ENCODE measurements at regions not wholly inside any gene's neighbourhood (a gene's known extent, or its start where the extent isn't known, plus 50 kb on each side); places are given as distances from the start of the nearest gene placed in this dataset.

- DNase-seq (ENCODE audit: low read depth in 1 of 2, low spot score in 2 of 2) (no peak), FAIRE-seq (no peak)
- H3K9me3 ChIP-seq (ENCODE audit: insufficient read depth in 2 of 2, low read depth in 1 of 2, low read length in 1 of 2) = no peaks in the 10 kb centered on the region
- no peak overlapping the region for H3K4me2 ChIP-seq (ENCODE audit: insufficient read depth in 1 of 2, low read depth in 2 of 2, low read length in 2 of 2)
- no peak overlapping the region for H3K14ac ChIP-seq (ENCODE audit: insufficient read length)
- ChIA-PET CTCF (ENCODE audit: partially characterized antibody) (no interaction called here), POLR2A (ENCODE audit: partially characterized antibody) (no interaction called here)
- no peaks in the 10 kb centered on the region for H3K23me2 ChIP-seq (ENCODE audit: low read depth, low read length)
- no peak for TF ChIP-seq TCF12 (IDR thresholded peaks at IDR 0.05; ENCODE audit: low read depth, low read length)
- TF ChIP-seq CBX5 (IDR thresholded peaks at IDR 0.05; ENCODE audit: low read depth, low read length) = no peak
- H3K23ac ChIP-seq (ENCODE audit: insufficient read length) = no peak overlapping the region
- H3K18ac ChIP-seq (ENCODE audit: extremely low read depth, low read length) = no peak overlapping the region
- no peak overlapping the region for H2BK5ac ChIP-seq (ENCODE audit: low read depth, low read length)
- H2AFZ ChIP-seq (ENCODE audit: low read length) = no peak overlapping the region
- H2BK20ac ChIP-seq (ENCODE audit: low read length) = no peak overlapping the region
- H3K36me3 ChIP-seq (ENCODE audit: control insufficient read depth in 2 of 4, insufficient read depth in 4 of 4, low read length in 3 of 4) = no peaks in the 10 kb centered on the region
- no peak overlapping the region for H2BK120ac ChIP-seq (replicated peaks; ENCODE audit: low read depth, low read length)
- no peak overlapping the region for H4K5ac ChIP-seq (ENCODE audit: insufficient read length, low read depth, low read length)
- H3K4me1 ChIP-seq (replicated peaks in 1 of 4; ENCODE audit: control insufficient read depth in 3 of 4, insufficient read depth in 4 of 4, low read length in 3 of 4) = peaks cover 5 to 14% (median 7%) of the 10 kb centered on the region in 4 experiments
- peak overlapping the region; percentile 23 for H3K4ac ChIP-seq (replicated peaks; ENCODE audit: insufficient read length, low read depth, low read length)
- H3K9ac ChIP-seq (replicated peaks in 1 of 4; ENCODE audit: extremely low read depth in 1 of 4, low read depth in 3 of 4, low read length in 3 of 4) = no peak overlapping the region
- H4K91ac ChIP-seq (replicated peaks; ENCODE audit: insufficient read length, low read length) = no peak overlapping the region
- H2BK12ac ChIP-seq (ENCODE audit: low read depth, low read length) = no peak overlapping the region
- no peak overlapping the region for H3K4me3 ChIP-seq (ENCODE audit: extremely low read depth in 1 of 4, insufficient read depth in 2 of 4, low read depth in 3 of 4, low read length in 4 of 4)
- no peaks in the 10 kb centered on the region for H3K79me2 ChIP-seq (ENCODE audit: control insufficient read depth in 1 of 2, insufficient read depth in 2 of 2, low read length in 2 of 2)
- H3K79me1 ChIP-seq (ENCODE audit: low read depth, low read length) = no peaks in the 10 kb centered on the region
- H3K27me3 ChIP-seq (replicated peaks in 1 of 4; ENCODE audit: control insufficient read depth in 3 of 4, extremely low read depth in 1 of 4, insufficient read depth in 3 of 4, low read length in 3 of 4) = no peaks in the 10 kb centered on the region; a peak in 1 of 7 replicates
- no peaks in the 10 kb centered on the region for H4K20me1 ChIP-seq (replicated peaks in 1 of 2; ENCODE audit: control insufficient read depth in 1 of 2, insufficient read depth in 2 of 2, low read length in 2 of 2)
- 85% methylated on average over 11 of the region's 11 CpGs; no CpG with 5 or more reads in 1 of the 2 experiments for WGBS, 2 experiments (ENCODE audit: extremely low coverage in 1 of 2, insufficient coverage in 1 of 2, insufficient read length in 1 of 2, insufficient replicate concordance in 2 of 2, low coverage in 1 of 2, low lambda C conversion rate in 2 of 2, missing lambda C conversion rate in 1 of 2)
- no peak overlapping the region for H2BK15ac ChIP-seq (ENCODE audit: low read length)
- 0 out of 2 replicates have a peak overlapping the region, but pooled peaks have one; percentile 15 for H4K8ac ChIP-seq (ENCODE audit: extremely low read depth, insufficient read depth, low read length)
- no peak overlapping the region for H3K56ac ChIP-seq (replicated peaks; ENCODE audit: insufficient read length, low read depth, low read length)
- H2AK5ac ChIP-seq (ENCODE audit: low read depth, low read length) = no peak overlapping the region
- H3K27ac ChIP-seq (ENCODE audit: low read depth, low read length) = no peak overlapping the region
Observed at GRCh38 chr2:240203788-240204270, 63.4 kb upstream of the OTOS start.

Measured in H1 (cell line).